ENCODE measurements at regions not wholly inside any gene's neighbourhood (a gene's known extent, or its start where the extent isn't known, plus 50 kb on each side); places are given as distances from the start of the nearest gene placed in this dataset.
A peak's percentile ranks its signal among the peaks of the same experiment; 100 is the strongest.

DNA sequence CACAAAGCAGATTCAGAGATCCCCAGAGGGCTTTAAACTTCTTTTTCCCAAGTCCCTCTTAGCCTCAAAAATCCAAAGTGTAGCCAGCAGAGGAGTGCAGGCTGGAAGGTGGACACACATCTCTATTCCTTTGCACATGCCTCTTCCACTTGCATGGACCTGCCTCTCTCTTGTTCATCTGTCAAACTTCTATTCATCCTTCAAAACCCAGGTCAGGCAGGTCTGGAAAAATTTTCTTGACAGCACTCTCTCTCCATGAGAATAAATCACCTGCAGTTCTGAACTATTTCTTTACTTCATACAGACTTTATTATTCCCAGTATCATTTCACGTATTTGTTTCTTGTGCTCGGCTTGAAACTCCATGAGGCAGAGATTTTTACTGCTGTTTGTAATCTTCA, 127.5 kb downstream of the SS18 start:
- DNase-seq, result no peak

DNA sequence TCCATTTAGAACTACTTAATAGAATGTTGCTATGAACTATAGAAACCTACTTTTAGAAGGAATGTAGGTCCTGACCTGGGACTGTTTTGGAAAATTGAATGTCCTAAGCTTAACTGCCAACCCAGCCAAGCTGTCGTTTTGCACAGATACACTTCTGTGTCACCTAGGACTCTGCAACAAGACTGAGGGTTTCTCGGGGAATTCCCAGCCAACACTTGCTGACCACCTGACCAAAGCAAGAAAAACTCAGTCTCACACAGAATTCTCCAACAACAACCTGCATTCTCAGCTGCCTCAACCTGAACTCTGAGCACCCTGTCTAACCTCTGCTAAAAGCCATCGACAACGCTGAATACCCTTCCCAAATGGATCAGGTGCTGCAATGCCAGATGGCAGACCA, 128.2 kb downstream of the SS18 start:
- no peak for DNase-seq

DNA sequence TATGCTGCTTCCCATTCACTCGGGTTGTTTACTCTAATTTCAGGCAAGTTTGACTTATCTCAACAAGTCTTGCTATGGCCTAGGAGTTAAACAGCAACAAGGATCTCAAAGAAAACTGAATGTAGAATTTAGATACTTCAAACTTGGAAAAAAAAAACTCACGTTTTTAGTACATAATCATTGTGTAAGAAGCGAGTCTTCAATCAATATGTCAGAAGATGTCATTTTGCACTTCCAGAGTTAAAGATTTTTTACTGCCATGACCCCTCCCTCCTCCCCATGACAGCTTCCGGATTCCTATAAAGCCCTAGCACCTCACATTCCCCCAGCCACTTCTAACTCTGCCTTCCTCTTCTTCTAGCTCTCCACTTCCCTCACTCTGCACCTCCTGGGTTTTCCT, 133.4 kb downstream of the SS18 start:
- DNase-seq, result no peak

DNA sequence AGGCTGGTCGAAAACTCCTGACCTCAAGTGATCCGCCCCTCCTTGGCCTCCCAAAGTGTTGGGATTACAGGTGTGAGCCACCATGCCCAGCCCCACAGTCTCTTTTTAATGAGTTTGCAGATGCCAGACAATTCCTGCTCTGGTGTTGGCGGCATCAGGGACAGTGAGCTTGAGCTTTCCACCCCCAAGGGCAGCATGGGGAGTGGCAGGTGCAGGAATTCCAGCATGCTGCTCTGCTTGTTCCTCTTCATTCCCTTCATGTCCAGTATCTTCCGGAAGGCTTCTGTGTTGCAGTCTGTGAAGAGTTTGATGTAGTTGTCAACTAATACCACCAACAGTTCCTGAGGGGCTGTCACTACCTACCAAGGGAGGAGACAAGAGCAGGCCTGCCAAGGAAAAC, 137.3 kb downstream of the SS18 start:
- DNase-seq, result no peak

DNA sequence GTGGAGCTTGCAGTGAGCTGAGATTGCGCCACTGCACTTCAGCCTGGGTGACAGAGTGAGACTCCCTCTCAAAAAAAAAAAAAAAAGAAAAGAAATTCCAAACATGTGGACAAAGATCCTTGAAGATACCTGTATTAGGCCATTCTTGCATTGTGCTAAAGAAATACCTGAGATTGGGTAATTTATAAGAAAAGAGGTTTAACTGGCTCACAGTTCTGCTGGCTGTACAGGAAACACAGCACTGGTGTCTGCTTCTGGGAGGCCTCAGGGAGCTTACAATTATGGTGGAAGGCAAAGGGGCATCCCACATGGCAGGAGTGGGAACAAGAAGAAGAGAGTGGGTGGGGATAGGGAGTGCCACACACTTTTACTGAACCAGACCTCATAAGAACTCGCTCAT, 140.1 kb downstream of the SS18 start:
- no peak for DNase-seq

DNA sequence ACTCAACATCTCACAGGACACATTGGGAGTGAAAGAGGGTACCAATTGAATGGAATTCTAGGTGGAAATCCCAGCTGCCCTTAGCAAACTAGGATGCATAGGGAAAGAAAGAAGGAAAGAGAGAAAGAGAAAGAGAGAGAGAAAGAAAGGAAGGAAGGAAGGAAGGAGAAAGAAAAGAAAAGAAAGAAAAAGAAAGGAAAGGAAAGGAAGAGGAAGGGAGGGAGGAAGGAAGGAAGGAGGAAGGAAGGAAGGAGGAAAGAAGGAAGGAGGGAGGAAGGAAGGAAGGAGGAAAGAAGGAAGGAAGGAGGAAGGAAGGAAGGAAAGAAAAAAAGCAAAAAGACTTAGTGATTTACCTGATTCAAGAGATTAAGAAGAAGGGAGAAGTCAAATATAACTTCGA, 143.9 kb downstream of the SS18 start:
- DNase-seq, result no peak

DNA sequence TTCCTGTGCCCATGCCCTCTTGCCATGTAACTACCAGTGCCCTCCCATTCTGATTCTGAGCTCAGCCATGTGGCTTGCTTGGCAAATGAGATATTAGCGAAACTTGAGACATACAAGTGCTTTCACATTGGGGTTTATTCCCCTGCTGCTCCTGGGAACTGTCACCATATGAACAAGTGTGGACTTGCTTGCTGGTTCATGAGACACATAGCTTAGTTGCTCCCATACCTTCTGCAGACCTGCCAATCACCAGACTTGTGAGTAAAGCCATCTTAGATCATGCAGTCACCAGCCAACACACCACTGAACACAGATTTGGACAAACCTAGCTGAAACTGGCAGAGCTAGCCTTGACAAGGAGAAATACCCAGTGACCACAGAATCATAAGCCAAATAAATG, 155.1 kb downstream of the SS18 start:
- no peak for DNase-seq

DNA sequence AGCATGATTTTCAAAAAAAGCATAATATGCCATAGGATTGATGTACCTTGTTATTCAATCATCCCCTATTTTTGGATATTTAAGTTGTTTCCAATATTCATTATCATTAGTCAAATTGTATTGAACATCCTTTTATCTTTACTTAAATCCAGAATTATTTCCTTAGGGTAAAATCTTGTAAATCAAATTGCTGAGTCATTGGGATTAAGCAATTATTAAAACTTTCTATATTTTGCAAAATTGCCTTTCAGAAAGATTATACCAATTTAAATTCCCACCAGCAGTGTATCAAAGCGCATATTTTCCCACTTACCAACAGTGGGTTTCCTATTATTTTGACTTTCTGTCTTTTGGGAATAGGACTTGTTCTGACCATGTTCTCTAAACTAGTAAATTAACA, 159.3 kb downstream of the SS18 start:
- DNase-seq, result no peak

DNA sequence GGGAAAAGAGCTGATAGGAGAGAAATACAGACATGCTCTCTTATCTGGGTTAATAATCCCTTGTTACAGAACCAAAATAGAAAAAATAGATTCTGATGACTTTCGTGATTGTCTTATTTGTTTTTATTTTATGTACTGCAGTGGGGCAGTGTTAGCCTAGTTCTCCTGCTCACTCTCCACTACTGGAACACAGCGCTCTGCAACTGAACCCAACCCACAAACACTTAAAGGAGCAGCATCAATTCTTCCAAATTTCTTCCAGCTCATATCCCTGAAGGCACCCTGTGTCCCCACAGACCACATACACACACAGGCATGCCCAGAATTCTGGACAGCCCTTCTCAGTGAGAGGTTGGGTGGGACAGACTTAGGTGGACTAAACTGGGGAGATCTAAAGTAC, 160.6 kb downstream of the SS18 start:
- no peak for DNase-seq

DNA sequence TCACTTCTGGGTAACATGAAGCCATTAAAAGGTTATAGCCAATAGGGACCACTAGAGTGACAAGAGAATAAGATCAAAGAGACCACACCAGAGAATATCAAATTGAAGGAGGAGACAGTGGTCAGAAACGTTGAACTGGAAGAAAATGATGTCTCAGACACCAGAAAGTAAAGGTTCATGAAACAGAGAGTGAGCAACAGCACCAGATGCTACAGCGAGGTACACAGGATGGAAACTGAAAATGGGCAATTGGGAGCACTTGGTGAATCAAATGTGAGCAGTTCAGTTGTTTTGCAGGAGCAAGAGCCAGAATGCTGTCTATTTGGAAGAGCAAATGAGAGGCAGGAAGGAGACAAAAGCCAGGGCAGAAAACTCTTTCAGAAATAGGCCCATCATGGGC, 162.6 kb downstream of the SS18 start:
- no peak for DNase-seq

DNA sequence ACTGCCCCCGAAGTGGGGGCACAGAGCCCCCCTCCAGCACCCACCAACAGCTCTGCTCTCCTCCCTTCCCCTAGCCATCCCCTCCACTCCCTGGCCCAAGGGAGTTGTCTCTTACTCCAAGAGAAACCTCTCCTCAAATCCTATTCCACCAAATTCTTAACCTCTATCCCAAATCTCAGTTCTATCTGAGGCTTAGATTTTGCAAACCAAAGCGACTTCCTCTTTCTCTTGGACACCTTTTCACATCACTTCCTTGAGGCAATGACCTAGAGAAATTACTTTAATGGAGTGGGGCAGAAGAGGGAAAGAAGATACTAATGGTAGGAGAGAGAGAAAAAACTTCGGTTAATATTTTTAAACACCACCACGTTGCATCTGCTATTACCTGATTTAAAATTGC, 167.2 kb downstream of the SS18 start:
- no peak for DNase-seq

DNA sequence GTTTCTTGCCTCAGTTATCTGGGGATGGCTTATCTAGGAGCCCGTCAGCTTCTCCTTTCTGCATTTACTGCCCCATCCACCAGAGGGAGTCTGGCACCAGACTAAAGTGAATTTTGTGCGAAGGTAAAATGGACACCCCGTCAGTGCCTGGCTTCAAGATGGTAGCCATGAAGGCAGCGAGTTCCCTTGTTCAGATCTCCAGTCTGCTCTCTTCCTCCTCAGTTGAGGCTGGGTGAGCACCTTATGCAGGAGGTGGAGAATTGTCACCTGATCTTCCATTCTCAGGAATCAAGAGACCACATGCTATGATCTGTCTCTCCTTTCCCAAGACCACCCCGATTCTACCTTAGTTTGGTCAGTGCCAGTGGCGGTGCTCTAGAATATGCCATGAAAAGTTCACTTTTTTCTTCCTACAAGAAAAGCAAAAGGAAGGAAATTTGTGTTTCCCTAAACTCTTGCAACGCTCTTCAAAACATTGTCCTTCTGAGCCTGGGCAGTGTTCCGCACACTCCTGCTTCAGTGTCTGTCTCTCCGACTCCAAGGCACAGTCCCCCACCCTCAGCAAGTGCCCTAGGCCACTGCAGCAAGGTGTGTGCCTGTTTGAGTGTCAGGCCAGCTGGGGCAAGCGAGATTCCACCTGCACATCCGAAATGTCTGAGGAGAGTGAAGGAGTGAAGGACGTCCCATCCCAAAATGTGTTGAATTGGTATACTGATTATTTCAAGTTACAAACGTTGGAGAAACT, 168.6 kb downstream of the SS18 start:
- DNase-seq, result peak; percentile 60

DNA sequence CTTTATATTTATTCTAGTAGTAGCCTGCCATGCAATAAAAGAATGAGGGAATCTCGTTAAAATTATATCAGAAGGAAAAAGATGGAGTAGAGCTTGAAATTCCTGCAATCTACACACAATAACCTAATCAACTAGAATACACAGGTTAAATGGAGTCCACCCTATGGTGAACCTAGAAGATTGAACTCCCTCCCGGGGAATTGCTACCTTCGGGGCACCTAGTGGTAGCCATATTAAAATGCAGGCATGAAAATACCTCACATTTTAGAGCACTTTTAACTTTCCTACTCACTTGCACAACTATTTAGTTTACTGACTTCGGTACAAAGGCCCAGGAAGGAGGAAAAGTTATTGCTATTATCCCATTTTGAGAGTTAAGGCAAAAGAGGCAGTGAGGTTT, 174.5 kb downstream of the SS18 start:
- no peak for DNase-seq

DNA sequence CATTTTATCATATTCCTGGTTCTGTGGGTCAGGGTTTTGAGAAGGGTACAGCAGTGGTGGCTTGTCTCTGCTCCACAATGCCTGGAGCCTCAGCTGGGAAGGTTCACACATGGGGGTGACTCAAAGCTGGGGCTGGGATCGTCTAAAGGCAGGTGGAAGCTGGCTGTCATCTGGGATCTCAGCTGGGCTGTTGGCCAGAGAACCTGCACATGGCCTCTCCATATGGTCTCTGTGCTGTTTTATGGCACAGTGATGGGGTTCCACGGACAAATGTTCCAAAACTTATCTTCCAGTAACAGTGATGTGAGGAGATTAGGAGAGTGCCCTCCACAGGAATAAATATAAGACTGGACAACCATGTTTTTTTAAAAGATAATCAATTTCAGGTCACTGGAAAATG, 191.4 kb downstream of the SS18 start:
- DNase-seq, result no peak

DNA sequence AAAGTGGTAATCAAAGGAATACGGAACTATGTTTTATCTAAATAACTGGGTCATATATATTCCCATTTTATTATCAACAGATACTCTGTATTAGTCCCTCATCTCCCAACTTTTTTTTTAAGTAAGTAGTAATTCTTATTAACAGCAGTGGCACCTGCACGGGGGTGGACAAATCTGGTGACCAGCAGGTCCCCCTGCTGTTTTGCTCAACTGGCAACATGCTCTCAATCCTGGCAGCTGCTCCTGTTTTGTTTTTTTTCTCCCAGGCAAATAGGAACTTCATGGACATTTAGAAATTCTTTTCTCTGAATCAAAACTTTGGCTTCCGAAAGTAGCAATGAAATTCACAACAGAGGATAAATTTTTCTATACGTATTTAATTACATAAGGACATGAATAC, 193.5 kb downstream of the SS18 start:
- DNase-seq, result no peak

DNA sequence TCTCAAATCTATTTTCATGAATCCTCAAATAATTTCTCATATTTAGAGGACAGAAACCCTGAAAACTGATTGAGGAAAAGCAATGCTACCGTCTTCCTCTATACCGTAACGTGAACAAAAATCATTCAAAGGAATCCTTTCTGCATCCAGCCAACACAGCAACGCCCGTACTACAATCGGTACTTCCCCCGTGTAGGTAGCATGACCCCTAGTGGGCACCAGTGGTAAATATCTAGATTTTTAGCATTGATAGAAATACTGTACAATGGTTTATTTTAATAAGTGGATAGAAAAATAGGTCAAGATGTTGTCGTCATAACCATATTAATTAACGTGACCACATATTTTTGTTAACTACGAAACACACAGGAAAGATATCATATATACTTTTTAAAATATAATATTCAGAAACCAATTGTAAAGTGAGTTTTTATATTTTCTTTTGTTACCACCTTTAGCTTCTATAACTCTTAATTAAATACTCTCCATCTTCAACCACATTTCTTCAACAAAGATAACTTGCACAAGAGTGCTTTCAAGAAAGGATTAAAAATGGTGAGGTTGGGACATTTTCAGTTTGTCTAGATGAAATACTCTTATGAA, 194.1 kb downstream of the SS18 start:
- peak; percentile 74 for DNase-seq

DNA sequence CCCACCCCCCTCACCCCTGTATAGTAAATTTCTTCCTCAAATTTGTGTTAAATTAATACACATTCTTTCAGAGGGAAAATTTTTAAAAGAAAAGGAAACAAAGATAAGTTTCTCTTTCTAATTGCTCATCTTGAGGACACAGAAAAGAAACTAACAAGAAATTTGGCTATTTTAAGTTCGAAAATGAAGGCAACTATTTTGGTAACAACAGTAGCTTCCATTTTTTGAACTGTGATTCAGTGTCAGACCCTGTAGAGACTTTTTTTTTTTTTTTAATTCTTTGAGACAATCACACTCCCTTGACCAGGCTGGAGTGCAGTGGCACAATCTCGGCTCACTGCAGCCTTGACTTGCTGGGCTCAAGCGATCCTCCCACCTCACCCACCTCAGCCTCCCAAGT, 194.9 kb downstream of the SS18 start:
- DNase-seq, result no peak

DNA sequence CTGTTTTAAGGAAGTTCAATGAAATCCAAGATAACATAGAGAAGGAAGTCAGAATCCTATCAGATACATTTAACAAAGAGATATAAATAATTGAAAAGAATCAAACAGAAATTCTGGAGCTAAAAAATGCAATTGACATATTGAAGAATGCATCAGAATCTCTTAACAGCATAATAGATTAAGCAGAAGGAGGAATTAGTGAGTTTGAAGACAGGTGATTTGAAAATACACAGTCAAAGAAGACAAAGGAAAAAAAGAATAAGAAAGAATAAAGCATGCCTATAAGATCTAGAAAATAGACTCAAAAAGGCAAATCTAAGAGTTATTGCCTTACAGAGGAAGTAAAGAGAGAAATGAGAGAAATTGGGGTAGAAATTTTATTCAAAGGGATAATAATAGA, 204.1 kb downstream of the SS18 start:
- DNase-seq, result no peak

DNA sequence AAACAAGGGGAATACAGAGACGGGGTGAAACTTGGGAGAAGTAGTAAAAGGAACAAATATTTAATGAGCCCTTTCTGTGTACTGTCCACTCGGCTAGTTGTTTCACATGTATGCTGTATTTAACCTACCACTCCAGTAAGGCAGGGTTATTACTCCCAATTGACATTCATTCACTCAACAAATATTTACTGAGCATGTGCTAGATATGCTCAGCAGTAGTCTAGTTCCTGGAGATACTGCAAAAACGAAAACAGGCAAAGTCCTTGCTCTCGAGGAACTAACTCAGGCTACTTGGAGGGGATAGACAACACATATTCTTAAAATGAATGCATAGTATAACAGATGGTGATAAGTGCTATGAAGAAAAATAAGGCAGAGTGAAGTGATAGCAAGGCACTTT, 207.3 kb downstream of the SS18 start:
- DNase-seq, result no peak

DNA sequence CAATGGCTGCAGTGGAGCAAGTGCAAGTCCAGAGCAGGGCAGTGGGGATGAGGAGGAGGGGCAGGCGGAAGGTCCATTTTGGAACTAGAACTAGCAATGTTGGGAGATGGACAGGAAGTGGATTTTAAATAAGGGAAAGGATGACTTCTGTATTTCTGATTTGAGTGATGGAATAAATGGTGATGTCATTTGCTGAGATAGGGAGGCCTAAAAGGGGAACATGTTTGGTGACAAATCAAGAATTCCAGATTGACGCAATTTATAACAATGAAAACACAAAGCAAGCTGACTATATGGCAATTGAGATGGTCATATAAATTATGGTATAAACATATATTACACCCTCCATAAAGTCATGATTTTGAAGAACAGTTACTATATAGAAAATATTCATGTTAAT, 209.3 kb downstream of the SS18 start:
- DNase-seq, result no peak

DNA sequence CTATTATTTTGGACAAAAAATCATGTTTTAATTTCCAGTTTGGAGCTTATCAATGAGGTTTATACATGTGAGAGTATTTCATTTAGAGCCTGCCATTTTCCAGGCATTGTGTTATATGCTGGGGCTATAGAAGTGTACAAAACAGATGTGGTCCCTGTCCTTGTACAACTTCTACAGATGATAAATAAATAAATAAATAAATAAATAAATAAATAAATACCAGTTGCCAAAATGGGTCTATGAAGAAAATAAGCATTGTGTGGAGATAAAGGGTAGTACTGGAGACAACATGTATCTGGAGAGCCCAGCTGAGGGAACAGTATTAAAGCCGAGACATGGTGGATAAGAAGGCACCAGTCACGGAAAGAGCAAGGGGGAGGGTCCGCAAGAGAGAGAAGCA, 210.0 kb downstream of the SS18 start:
- DNase-seq, result no peak

DNA sequence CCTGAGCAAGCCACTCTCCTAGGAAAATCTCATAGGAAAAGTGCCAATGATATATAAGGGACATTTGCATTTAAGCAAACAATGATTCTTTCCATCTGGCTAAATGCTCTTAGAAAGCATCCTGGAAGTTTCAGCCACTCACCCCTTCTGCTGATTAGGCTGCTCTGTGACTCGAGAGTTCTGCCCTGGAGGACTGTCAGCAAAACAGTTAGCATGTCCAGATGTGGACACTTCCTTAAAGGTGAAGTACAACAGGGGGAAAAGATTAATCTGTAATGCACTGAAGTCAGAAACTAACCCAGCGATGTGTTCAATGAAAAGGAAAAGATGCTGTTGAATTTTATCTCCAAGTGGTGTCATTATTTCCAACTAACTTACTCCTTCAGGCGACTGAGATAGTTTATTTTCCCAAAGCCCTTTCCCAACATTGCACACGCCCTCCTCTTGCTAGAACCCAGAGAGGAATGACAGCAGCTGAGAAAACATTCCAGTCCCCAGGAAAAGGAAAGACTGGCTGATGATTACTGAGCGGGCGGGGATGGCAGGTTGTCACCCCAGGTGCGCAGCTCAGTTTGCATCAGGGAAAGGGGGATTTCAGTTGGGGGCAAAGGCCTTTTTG, 214.0 kb downstream of the SS18 start:
- DNase-seq, result no peak

DNA sequence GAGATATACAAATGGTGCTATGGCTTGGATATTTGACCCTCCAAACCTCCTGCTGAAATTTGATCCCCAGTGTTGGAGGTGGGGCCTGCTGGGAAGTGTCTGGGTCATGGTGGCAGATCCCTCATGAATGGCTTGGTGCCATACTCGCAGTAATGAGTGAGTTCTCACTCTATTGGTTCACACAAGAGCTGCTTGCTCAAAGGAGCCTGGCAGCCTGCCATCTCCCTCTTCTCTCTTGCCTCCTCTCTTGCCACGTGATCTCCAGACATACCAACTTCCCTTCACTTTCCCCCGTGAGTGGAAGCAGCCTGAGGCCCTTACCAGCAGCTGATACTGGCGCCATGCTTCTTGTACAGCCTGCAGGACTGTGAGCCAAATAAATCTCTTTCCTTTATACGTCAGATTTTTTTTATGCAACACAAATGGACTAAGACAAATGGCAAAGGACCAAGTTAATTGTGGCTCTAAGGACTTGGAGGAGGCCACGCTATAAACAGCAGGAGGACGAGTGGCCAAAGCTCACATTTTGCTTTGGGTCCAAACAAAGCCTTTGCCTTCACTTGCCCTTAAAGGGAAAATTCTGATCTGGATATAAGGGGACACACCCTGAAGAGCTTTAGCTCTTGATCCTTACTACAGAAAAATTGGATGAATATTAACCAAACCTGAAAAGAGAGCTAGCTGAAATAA, 214.7 kb downstream of the SS18 start:
- no peak for DNase-seq

DNA sequence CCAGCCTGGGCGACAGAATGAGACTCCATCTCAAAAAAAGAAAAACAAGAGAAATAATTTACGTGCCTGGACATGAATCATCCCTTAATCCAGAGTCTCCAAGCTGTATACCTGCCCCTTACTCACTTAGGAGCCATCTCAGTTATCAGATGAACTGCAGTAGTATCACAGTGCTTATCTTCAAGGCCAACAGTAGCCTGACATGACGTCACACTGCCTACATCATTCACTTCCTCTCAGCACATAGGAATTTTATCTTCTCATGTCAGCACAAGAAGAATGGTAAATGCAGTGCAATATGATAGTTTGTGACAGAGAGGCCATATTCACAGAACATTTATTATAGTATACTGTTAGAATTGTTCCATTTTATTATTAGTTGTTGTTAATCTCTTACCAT, 216.6 kb downstream of the SS18 start:
- DNase-seq, result no peak
